ENCODE measurements at regions not wholly inside any gene's neighbourhood (a gene's known extent, or its start where the extent isn't known, plus 50 kb on each side); places are given as distances from the start of the nearest gene placed in this dataset.

DNA sequence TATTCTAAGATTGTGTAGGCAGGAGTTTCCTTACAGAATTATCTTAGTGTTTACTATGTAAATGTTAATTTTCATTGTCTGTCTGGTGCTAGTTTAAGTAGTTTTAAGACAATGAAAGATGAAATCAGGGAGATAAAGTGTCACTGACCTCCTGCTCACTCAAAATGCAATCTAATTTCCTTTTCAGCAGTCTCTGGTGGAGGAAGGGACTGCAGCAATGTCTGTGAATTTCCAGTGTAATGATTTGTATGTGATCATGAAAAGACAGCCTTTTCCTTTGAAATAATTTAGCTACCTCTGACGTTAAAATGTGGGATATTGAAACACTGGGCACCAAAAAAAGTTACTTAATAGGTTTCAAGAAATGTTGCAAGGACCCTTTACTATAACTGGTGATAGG, 779.7 kb upstream of the FLRT2 start:
- Histone ChIP-seq H3F3A (ENCODE audit: insufficient read depth, low read length, poor library complexity, severe bottlenecking) (no peaks in the 10 kb centered on the region), H2AFZ (ENCODE audit: low read depth, low read length) (no peak overlapping the region), H3K27ac (ENCODE audit: low read length) (no peak overlapping the region), H3K9me2 (ENCODE audit: insufficient read depth, low read length) (no peaks in the 10 kb centered on the region), H3K4me2 (ENCODE audit: low read length) (no peak overlapping the region), H3K9me3 (ENCODE audit: low read length) (no peaks in the 10 kb centered on the region), H3K27me3 (ENCODE audit: insufficient read depth, low read depth, low read length) (no peaks in the 10 kb centered on the region), H3K4me3 (ENCODE audit: low read length) (no peak overlapping the region), H4K20me1 (ENCODE audit: insufficient read depth) (no peaks in the 10 kb centered on the region), H3K9ac (ENCODE audit: low read length) (no peak overlapping the region), H3K79me2 (replicated peaks; ENCODE audit: insufficient read depth, low read length) (no peaks in the 10 kb centered on the region), H3K36me3 (ENCODE audit: insufficient read depth, low read length) (no peaks in the 10 kb centered on the region)
- TF ChIP-seq, protein P1, sequence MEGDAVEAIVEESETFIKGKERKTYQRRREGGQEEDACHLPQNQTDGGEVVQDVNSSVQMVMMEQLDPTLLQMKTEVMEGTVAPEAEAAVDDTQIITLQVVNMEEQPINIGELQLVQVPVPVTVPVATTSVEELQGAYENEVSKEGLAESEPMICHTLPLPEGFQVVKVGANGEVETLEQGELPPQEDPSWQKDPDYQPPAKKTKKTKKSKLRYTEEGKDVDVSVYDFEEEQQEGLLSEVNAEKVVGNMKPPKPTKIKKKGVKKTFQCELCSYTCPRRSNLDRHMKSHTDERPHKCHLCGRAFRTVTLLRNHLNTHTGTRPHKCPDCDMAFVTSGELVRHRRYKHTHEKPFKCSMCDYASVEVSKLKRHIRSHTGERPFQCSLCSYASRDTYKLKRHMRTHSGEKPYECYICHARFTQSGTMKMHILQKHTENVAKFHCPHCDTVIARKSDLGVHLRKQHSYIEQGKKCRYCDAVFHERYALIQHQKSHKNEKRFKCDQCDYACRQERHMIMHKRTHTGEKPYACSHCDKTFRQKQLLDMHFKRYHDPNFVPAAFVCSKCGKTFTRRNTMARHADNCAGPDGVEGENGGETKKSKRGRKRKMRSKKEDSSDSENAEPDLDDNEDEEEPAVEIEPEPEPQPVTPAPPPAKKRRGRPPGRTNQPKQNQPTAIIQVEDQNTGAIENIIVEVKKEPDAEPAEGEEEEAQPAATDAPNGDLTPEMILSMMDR (IDR thresholded peaks at IDR 0.05; ENCODE audit: poor library complexity, severe bottlenecking) = no peak
- TF ChIP-seq EZH2 (IDR thresholded peaks at IDR 0.05; ENCODE audit: borderline replicate concordance, insufficient read depth, low read length, poor library complexity, severe bottlenecking) (no peak), EP300 (conservative IDR thresholded peaks at IDR 0.05; ENCODE audit: poor library complexity, severe bottlenecking) (no peak), RAD21 (conservative IDR thresholded peaks at IDR 0.05) (no peak), SMC3 (conservative IDR thresholded peaks at IDR 0.05; ENCODE audit: poor library complexity) (no peak), TAF1 (IDR thresholded peaks at IDR 0.05; ENCODE audit: low read depth) (no peak), POLR2AphosphoS5 (IDR thresholded peaks at IDR 0.05) (no peak), MXI1 (conservative IDR thresholded peaks at IDR 0.05; ENCODE audit: poor library complexity, severe bottlenecking) (no peak)
- TF ChIP-seq, protein P2, sequence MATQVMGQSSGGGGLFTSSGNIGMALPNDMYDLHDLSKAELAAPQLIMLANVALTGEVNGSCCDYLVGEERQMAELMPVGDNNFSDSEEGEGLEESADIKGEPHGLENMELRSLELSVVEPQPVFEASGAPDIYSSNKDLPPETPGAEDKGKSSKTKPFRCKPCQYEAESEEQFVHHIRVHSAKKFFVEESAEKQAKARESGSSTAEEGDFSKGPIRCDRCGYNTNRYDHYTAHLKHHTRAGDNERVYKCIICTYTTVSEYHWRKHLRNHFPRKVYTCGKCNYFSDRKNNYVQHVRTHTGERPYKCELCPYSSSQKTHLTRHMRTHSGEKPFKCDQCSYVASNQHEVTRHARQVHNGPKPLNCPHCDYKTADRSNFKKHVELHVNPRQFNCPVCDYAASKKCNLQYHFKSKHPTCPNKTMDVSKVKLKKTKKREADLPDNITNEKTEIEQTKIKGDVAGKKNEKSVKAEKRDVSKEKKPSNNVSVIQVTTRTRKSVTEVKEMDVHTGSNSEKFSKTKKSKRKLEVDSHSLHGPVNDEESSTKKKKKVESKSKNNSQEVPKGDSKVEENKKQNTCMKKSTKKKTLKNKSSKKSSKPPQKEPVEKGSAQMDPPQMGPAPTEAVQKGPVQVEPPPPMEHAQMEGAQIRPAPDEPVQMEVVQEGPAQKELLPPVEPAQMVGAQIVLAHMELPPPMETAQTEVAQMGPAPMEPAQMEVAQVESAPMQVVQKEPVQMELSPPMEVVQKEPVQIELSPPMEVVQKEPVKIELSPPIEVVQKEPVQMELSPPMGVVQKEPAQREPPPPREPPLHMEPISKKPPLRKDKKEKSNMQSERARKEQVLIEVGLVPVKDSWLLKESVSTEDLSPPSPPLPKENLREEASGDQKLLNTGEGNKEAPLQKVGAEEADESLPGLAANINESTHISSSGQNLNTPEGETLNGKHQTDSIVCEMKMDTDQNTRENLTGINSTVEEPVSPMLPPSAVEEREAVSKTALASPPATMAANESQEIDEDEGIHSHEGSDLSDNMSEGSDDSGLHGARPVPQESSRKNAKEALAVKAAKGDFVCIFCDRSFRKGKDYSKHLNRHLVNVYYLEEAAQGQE (IDR thresholded peaks at IDR 0.05; ENCODE audit: borderline replicate concordance) = no peak

DNA sequence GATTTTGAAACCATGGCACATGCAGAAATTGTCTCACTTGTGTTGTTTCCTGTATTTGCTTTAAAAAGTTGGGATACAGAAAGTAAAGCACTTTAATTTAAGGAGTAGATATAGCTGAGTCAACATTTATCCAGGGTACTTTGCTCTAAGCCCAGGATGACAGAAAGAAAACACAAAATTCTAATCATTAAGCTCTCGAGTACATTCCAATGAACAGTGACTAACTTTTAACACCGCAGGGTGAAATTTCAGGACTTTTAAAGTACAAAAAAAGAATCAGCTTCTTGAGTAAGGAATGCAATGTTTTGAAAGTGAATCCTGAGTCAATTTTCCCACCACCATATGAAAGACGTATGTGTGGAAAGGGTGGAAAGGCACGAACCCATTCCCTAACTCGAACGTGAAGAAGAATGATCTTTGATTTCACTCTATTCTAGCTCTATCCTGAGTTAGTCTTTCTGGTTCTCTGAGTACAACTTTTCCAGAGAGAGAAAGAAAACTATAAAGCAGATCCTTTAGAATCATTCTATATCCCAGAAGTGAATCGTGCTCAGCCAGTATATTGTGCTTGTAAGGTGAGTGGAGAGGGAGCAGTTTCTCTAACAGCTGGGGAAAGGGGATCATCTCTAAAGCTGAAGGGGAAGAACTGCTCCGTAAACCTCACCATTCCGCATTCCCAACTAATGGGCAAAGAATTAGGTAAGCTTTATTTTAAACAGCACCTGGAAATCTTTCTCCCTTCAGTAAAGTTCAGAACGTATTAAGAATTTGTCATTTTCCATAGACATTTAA, 779.0 kb upstream of the FLRT2 start:
- Histone ChIP-seq H3K4me2 (ENCODE audit: low read length) (no peak overlapping the region), H3K9me3 (ENCODE audit: low read length) (no peaks in the 10 kb centered on the region), H3K9ac (ENCODE audit: low read length) (no peak overlapping the region)

More for the DNA sequence above, 779.0 kb upstream of the FLRT2 start:
- Histone ChIP-seq H4K20me1 (ENCODE audit: insufficient read depth) (no peaks in the 10 kb centered on the region), H3K27me3 (ENCODE audit: insufficient read depth, low read depth, low read length) (no peaks in the 10 kb centered on the region), H3F3A (ENCODE audit: insufficient read depth, low read length, poor library complexity, severe bottlenecking) (no peaks in the 10 kb centered on the region), H3K9me2 (ENCODE audit: insufficient read depth, low read length) (no peaks in the 10 kb centered on the region), H3K79me2 (replicated peaks; ENCODE audit: insufficient read depth, low read length) (no peaks in the 10 kb centered on the region), H3K4me3 (ENCODE audit: low read length) (no peak overlapping the region), H3K36me3 (ENCODE audit: insufficient read depth, low read length) (no peaks in the 10 kb centered on the region), H2AFZ (ENCODE audit: low read depth, low read length) (no peak overlapping the region), H3K27ac (ENCODE audit: low read length) (no peak overlapping the region)
- TF ChIP-seq SMC3 (conservative IDR thresholded peaks at IDR 0.05; ENCODE audit: poor library complexity) (no peak), EZH2 (IDR thresholded peaks at IDR 0.05; ENCODE audit: borderline replicate concordance, insufficient read depth, low read length, poor library complexity, severe bottlenecking) (no peak), EP300 (conservative IDR thresholded peaks at IDR 0.05; ENCODE audit: poor library complexity, severe bottlenecking) (no peak), POLR2AphosphoS5 (IDR thresholded peaks at IDR 0.05) (no peak), TAF1 (IDR thresholded peaks at IDR 0.05; ENCODE audit: low read depth) (no peak), RAD21 (conservative IDR thresholded peaks at IDR 0.05) (no peak), MXI1 (conservative IDR thresholded peaks at IDR 0.05; ENCODE audit: poor library complexity, severe bottlenecking) (no peak)
- TF ChIP-seq, protein P2 (IDR thresholded peaks at IDR 0.05; ENCODE audit: borderline replicate concordance) = no peak
- TF ChIP-seq, protein P1 (IDR thresholded peaks at IDR 0.05; ENCODE audit: poor library complexity, severe bottlenecking) = no peak
